ENCODE measurements at regions not wholly inside any gene's neighbourhood (a gene's known extent, or its start where the extent isn't known, plus 50 kb on each side); places are given as distances from the start of the nearest gene placed in this dataset.

DNA sequence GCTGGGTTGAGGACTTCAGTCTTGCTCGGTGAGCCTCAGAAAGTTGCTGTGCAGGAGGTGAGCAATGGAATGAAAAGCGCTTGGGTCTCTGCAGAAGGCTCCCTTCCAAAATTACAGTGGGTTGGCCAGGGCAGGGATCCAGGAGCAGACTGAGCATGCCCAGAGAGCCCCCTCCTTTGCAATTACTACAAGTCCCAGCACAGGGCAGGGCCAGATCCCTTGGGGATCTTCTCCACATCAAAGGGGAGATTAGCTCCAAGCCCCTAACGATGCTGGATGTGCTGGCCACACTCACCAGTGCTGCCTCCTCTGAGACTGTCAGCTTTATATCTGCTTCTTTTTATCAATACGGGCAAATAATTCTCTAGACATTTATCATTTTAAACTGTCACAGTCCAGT is 337.5 kb downstream of the RPS24 start:
- WGBS (ENCODE audit: insufficient coverage), result 63% methylated on average over 1 of the region's 4 CpGs
- no peak overlapping the region for H3K27ac Mint-ChIP-seq
- Histone ChIP-seq H3K4me3 (ENCODE audit: control insufficient read depth in 1 of 2, extremely low read depth in 1 of 2, low read length in 1 of 2) (no peak overlapping the region), H3K27ac (ENCODE audit: low read length) (no peak overlapping the region), H3K36me3 (ENCODE audit: control insufficient read depth in 2 of 2, extremely low read depth in 1 of 2, insufficient read depth in 1 of 2, low read length in 1 of 2) (no peaks in the 10 kb centered on the region), H3K9me3 (no peaks in the 10 kb centered on the region), H3K27me3 (replicated peaks in 1 of 2; ENCODE audit: control insufficient read depth in 2 of 2, extremely low read depth in 1 of 2, insufficient read depth in 2 of 2, low read length in 1 of 2) (peaks cover 0 to 6% of the 10 kb centered on the region in 2 experiments), H3K4me1 (ENCODE audit: control insufficient read depth in 1 of 2, extremely low read depth in 1 of 2, insufficient read depth in 2 of 2, low read length in 2 of 2) (no peaks in the 10 kb centered on the region)
- ATAC-seq (replicated peaks in 1 of 4) (no peak), DNase-seq (no peak)
- no peaks in the 10 kb centered on the region for H3K27me3 Mint-ChIP-seq
- no peak overlapping the region for H3K4me3 Mint-ChIP-seq
- no peaks in the 10 kb centered on the region for H3K4me1 Mint-ChIP-seq
- ChIA-PET POLR2A (no interaction called here), CTCF (no interaction called here)
- H3K9me3 Mint-ChIP-seq, result no peaks in the 10 kb centered on the region
- no peaks in the 10 kb centered on the region for H3K36me3 Mint-ChIP-seq

GRCh38 chr10:78372806-78373205 is 339.1 kb downstream of the RPS24 start:
- H3K36me3 Mint-ChIP-seq, result no peaks in the 10 kb centered on the region
- ChIA-PET POLR2A (no interaction called here), CTCF (no interaction called here)
- DNase-seq, result no peak
- H3K27me3 ChIP-seq (replicated peaks in 1 of 2; ENCODE audit: control insufficient read depth in 2 of 2, extremely low read depth in 1 of 2, insufficient read depth in 2 of 2, low read length in 1 of 2), result peaks cover 0 to 11% of the 10 kb centered on the region in 2 experiments
- no peak for ATAC-seq (replicated peaks in 1 of 4)
- H3K9me3 ChIP-seq, result no peaks in the 10 kb centered on the region
- H3K4me3 ChIP-seq (ENCODE audit: control insufficient read depth in 1 of 2, extremely low read depth in 1 of 2, low read length in 1 of 2), result no peak overlapping the region
- no peaks in the 10 kb centered on the region for H3K9me3 Mint-ChIP-seq
- peaks cover 0 to 6% of the 10 kb centered on the region in 2 donors for H3K27me3 Mint-ChIP-seq
- H3K36me3 ChIP-seq (ENCODE audit: control insufficient read depth in 2 of 2, extremely low read depth in 1 of 2, insufficient read depth in 1 of 2, low read length in 1 of 2), result no peaks in the 10 kb centered on the region
- H3K4me1 Mint-ChIP-seq, result no peaks in the 10 kb centered on the region
- 72% methylated on average over 5 of the region's 6 CpGs for WGBS (ENCODE audit: insufficient coverage)
- no peak overlapping the region for H3K4me3 Mint-ChIP-seq
- H3K27ac ChIP-seq (ENCODE audit: low read length), result no peak overlapping the region
- H3K4me1 ChIP-seq (ENCODE audit: control insufficient read depth in 1 of 2, extremely low read depth in 1 of 2, insufficient read depth in 2 of 2, low read length in 2 of 2), result no peaks in the 10 kb centered on the region
- H3K27ac Mint-ChIP-seq, result no peak overlapping the region

GRCh38 chr10:78374331-78375028 is 340.8 kb downstream of the RPS24 start:
- Histone ChIP-seq H3K27me3 (replicated peaks in 1 of 2; ENCODE audit: control insufficient read depth in 2 of 2, extremely low read depth in 1 of 2, insufficient read depth in 2 of 2, low read length in 1 of 2) (peaks cover 0 to 5% of the 10 kb centered on the region in 2 experiments), H3K9me3 (no peaks in the 10 kb centered on the region), H3K27ac (ENCODE audit: low read length) (no peak overlapping the region), H3K36me3 (ENCODE audit: control insufficient read depth in 2 of 2, extremely low read depth in 1 of 2, insufficient read depth in 1 of 2, low read length in 1 of 2) (no peaks in the 10 kb centered on the region), H3K4me3 (ENCODE audit: control insufficient read depth in 1 of 2, extremely low read depth in 1 of 2, low read length in 1 of 2) (no peak overlapping the region), H3K4me1 (ENCODE audit: control insufficient read depth in 1 of 2, extremely low read depth in 1 of 2, insufficient read depth in 2 of 2, low read length in 2 of 2) (no peaks in the 10 kb centered on the region)
- H3K4me1 Mint-ChIP-seq, result no peaks in the 10 kb centered on the region
- no peak for DNase-seq
- CTCF ChIA-PET, result no interaction called here
- POLR2A ChIA-PET, result no interaction called here
- peaks cover 0 to 6% of the 10 kb centered on the region in 2 donors for H3K27me3 Mint-ChIP-seq
- no peak overlapping the region for H3K4me3 Mint-ChIP-seq
- no peak overlapping the region for H3K27ac Mint-ChIP-seq
- 83% methylated on average over 7 of the region's 9 CpGs for WGBS (ENCODE audit: insufficient coverage)
- no peaks in the 10 kb centered on the region for H3K36me3 Mint-ChIP-seq
- peaks cover 0 to 3% (median 0%) of the 10 kb centered on the region in 3 donors for H3K9me3 Mint-ChIP-seq
- no peak for ATAC-seq (replicated peaks in 1 of 4)

DNA sequence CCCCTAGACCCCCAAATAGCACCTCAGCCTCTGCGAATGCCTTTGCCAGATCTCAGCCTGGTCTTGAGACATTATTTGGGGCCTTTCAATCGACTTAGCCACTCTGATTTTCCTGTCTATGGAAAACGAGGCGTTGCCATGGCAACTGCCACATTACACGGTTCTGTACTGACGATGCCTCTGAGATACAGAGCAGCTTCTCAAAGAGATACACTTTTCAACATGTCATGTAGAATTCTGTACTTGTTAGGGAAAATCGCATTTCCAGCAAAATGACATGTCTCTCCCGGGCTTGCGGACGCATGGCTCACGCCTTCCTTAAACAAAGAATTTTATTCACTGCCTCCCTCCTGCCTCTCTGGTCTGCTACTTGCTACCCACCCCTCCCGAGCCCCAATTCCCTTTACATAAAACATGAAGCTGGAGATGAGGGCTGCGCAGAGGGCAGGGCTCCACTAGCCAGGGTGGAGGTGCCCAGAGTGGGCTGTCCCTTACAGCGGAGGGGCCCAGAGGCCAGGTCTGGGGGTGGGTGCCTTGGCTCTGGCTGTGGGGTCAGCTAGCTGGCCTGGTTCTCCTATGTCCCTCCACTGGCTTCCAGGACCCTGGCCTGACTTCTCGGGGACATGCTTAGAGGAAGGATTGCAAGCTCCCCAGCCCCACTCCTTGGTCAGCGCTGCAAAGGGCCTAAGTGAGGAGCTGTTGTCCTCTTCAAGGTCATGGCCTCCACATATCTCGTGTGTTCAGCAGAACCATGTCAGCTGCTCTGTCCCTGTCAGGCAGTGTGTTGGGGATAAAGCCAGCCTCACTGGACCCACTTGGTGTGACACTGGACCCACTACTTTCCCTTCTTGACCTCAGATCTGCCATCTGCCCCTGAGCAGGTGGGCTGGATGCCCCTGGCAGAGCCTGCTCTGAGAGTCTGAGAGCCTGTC is 342.5 kb downstream of the RPS24 start:
- ChIA-PET CTCF (no interaction called here), POLR2A (no interaction called here)
- Mint-ChIP-seq H3K4me1 (no peaks in the 10 kb centered on the region), H3K4me3 (no peak overlapping the region), H3K9me3 (peaks cover 0 to 3% (median 0%) of the 10 kb centered on the region in 3 donors), H3K27ac (no peak overlapping the region), H3K27me3 (peaks cover 0 to 6% of the 10 kb centered on the region in 2 donors), H3K36me3 (no peaks in the 10 kb centered on the region)
- Histone ChIP-seq H3K27me3 (replicated peaks in 1 of 2; ENCODE audit: control insufficient read depth in 2 of 2, extremely low read depth in 1 of 2, insufficient read depth in 2 of 2, low read length in 1 of 2) (peaks cover 0 to 9% of the 10 kb centered on the region in 2 experiments), H3K4me3 (ENCODE audit: control insufficient read depth in 1 of 2, extremely low read depth in 1 of 2, low read length in 1 of 2) (no peak overlapping the region), H3K36me3 (ENCODE audit: control insufficient read depth in 2 of 2, extremely low read depth in 1 of 2, insufficient read depth in 1 of 2, low read length in 1 of 2) (no peaks in the 10 kb centered on the region), H3K4me1 (ENCODE audit: control insufficient read depth in 1 of 2, extremely low read depth in 1 of 2, insufficient read depth in 2 of 2, low read length in 2 of 2) (no peaks in the 10 kb centered on the region), H3K27ac (ENCODE audit: low read length) (no peak overlapping the region), H3K9me3 (no peaks in the 10 kb centered on the region)
- 67% methylated on average over 7 of the region's 17 CpGs for WGBS (ENCODE audit: insufficient coverage)
- ATAC-seq (replicated peaks in 1 of 4) (no peak), DNase-seq (no peak)

- H3K4me3 Mint-ChIP-seq, result no peak overlapping the region
- CTCF ChIA-PET, result interaction anchor here in 1 of 2 donors (0.5 kb wide), 1 partner anchor 348 kb away, joined by 9 read pairs; no protein-coding TSS in a partner anchor
- H3K27me3 Mint-ChIP-seq, result peaks cover 0 to 10% of the 10 kb centered on the region in 2 donors
- H3K4me1 Mint-ChIP-seq, result no peaks in the 10 kb centered on the region
- H3K4me1 ChIP-seq (ENCODE audit: control insufficient read depth in 1 of 2, extremely low read depth in 1 of 2, insufficient read depth in 2 of 2, low read length in 2 of 2), result no peaks in the 10 kb centered on the region
- peaks cover 0 to 3% (median 0%) of the 10 kb centered on the region in 3 donors for H3K9me3 Mint-ChIP-seq
- H3K27me3 ChIP-seq (replicated peaks in 1 of 2; ENCODE audit: control insufficient read depth in 2 of 2, extremely low read depth in 1 of 2, insufficient read depth in 2 of 2, low read length in 1 of 2), result peaks cover 0 to 9% of the 10 kb centered on the region in 2 experiments
- no peak overlapping the region for H3K4me3 ChIP-seq (ENCODE audit: control insufficient read depth in 1 of 2, extremely low read depth in 1 of 2, low read length in 1 of 2)
- no peaks in the 10 kb centered on the region for H3K9me3 ChIP-seq
- H3K36me3 Mint-ChIP-seq, result no peaks in the 10 kb centered on the region
- POLR2A ChIA-PET, result no interaction called here
- H3K36me3 ChIP-seq (ENCODE audit: control insufficient read depth in 2 of 2, extremely low read depth in 1 of 2, insufficient read depth in 1 of 2, low read length in 1 of 2), result no peaks in the 10 kb centered on the region
- DNase-seq (no peak), ATAC-seq (replicated peaks in 1 of 4) (no peak)
- H3K27ac ChIP-seq (ENCODE audit: low read length), result no peak overlapping the region
- WGBS (ENCODE audit: insufficient coverage), result no CpG with 5 or more reads among the region's 1 CpG
- H3K27ac Mint-ChIP-seq, result no peak overlapping the region
Measured at GRCh38 chr10:78377356-78377755, 343.7 kb downstream of the RPS24 start.

DNA sequence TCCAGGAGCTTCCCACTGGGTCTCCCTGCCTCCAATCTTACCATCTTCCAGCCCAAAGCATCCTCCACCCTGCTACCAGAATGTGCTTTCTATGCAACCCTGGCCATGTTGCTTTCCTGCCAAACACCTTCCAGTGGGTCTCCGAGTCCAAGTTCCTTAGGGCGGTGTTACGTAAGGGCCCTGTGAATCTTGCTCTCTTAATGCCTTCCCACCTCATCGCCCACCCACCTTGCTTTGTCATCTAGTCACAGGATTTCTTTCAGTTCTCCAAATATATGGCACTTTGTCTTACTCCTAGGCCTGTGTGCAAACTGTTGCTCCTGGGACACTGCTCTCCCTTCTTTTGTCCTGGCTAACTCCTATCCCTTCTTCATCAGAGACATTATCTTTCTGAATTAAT is 344.5 kb downstream of the RPS24 start:
- Histone ChIP-seq H3K27me3 (replicated peaks in 1 of 2; ENCODE audit: control insufficient read depth in 2 of 2, extremely low read depth in 1 of 2, insufficient read depth in 2 of 2, low read length in 1 of 2) (peaks cover 0 to 9% of the 10 kb centered on the region in 2 experiments), H3K36me3 (ENCODE audit: control insufficient read depth in 2 of 2, extremely low read depth in 1 of 2, insufficient read depth in 1 of 2, low read length in 1 of 2) (no peaks in the 10 kb centered on the region), H3K27ac (ENCODE audit: low read length) (no peak overlapping the region), H3K4me1 (ENCODE audit: control insufficient read depth in 1 of 2, extremely low read depth in 1 of 2, insufficient read depth in 2 of 2, low read length in 2 of 2) (no peaks in the 10 kb centered on the region), H3K9me3 (no peaks in the 10 kb centered on the region), H3K4me3 (ENCODE audit: control insufficient read depth in 1 of 2, extremely low read depth in 1 of 2, low read length in 1 of 2) (no peak overlapping the region)
- WGBS (ENCODE audit: insufficient coverage), result 87% methylated on average over 4 of the region's 4 CpGs
- Mint-ChIP-seq H3K36me3 (no peaks in the 10 kb centered on the region), H3K4me3 (no peak overlapping the region), H3K27me3 (peaks cover 0 to 13% of the 10 kb centered on the region in 2 donors), H3K27ac (no peak overlapping the region), H3K4me1 (no peaks in the 10 kb centered on the region), H3K9me3 (peaks cover 0 to 3% (median 0%) of the 10 kb centered on the region in 3 donors)
- CTCF ChIA-PET, result no interaction called here
- DNase-seq, result no peak
- POLR2A ChIA-PET, result no interaction called here
- ATAC-seq (replicated peaks in 1 of 4), result no peak

All from T-cell (primary cell).